Spleen (tissue), 11 donors: ENCODE measurements at regions not wholly inside any gene's neighbourhood (a gene's known extent, or its start where the extent isn't known, plus 50 kb on each side); places are given as distances from the start of the nearest gene placed in this dataset.

Experiments
- DNase-seq: peaks from one replicate; pipeline ENCODE4 v3.0.0-alpha.2; 2020
- H3K27ac ChIP-seq, 8 donors: fragments of 200-600 bp; sonication (generic) in 7 of 8; 1 replicate in 4 of 8; 2 replicates in 4 of 8; pipeline versions ENCODE4 v1.5.0 to v1.8.0; 2016 to 2021; ENCODE audit warnings: inconsistent platforms in 4 of 8, mild to moderate bottlenecking in 4 of 8, moderate library complexity in 1 of 8
- H3K27me3 ChIP-seq, 7 donors: fragments of 200-600 bp; sonication (generic) in 6 of 7; replicated peaks in 1 of 7; 1 replicate in 4 of 7; 2 replicates in 3 of 7; pipeline versions ENCODE4 v1.5.0 to v1.8.0; 2016 to 2021; ENCODE audit warnings: inconsistent platforms in 3 of 7, mild to moderate bottlenecking in 1 of 7
- H3K36me3 ChIP-seq, 6 donors: fragments of 200-600 bp; sonication (generic) in 5 of 6; 1 replicate in 4 of 6; 2 replicates in 2 of 6; pipeline versions ENCODE4 v1.5.0 to v1.8.0; 2016 to 2021; ENCODE audit warnings: inconsistent platforms in 2 of 6
- H3K4me1 ChIP-seq, 6 donors: fragments of 200-600 bp; sonication (generic) in 5 of 6; 1 replicate in 3 of 6; 2 replicates in 3 of 6; pipeline versions ENCODE4 v1.5.0 to v1.8.0; 2016 to 2021; ENCODE audit warnings: inconsistent platforms in 3 of 6
- H3K4me3 ChIP-seq, 8 donors: fragments of 200-600 bp; sonication (generic) in 7 of 8; 1 replicate in 4 of 8; 2 replicates in 4 of 8; pipeline versions ENCODE4 v1.5.0 to v1.8.0; 2016 to 2021; ENCODE audit warnings: inconsistent platforms in 4 of 8, mild to moderate bottlenecking in 4 of 8, moderate library complexity in 2 of 8
- H3K9me3 ChIP-seq, 8 donors: fragments of 200-600 bp; sonication (generic) in 7 of 8; 1 replicate in 4 of 8; 2 replicates in 4 of 8; pipeline versions ENCODE4 v1.5.0 to v1.8.0; 2016 to 2021; ENCODE audit warnings: inconsistent platforms in 4 of 8
- CTCF ChIP-seq, 11 experiments: fragments of 200-600 bp in 7 of 11; fragments of 450-650 bp in 4 of 11; sonication (generic) in 4 of 11; IDR thresholded peaks in 8 of 11; conservative IDR thresholded peaks in 3 of 11; 1 replicate in 7 of 11; 2 replicates in 4 of 11; pipeline versions ENCODE4 v1.4.0 to v1.8.0; 2016 to 2021; ENCODE audit warnings: antibody characterized with exemption in 11 of 11, inconsistent platforms in 4 of 11, mild to moderate bottlenecking in 1 of 11
- POLR2A ChIP-seq, 3 donors: fragments of 450-650 bp; IDR thresholded peaks; one replicate each; pipeline ENCODE4 v1.5.1; 2017; ENCODE audit warnings: antibody characterized with exemption in 3 of 3, mild to moderate bottlenecking in 1 of 3
- POLR2AphosphoS5 ChIP-seq, 3 donors: sonication (generic); formaldehyde crosslinking; IDR thresholded peaks; one replicate each; pipeline ENCODE4 v1.5.1; 2017; ENCODE audit warnings: antibody characterized with exemption in 3 of 3
- WGBS, 5 donors: extraction: QIAGEN DNeasy Blood & Tissue Kit in 3 of 5; methylation state at CpG; one replicate each; pipeline versions ENCODE4 v1.1.5 to v1.1.7; 2013 to 2018; 5-methylcytosine and 5-hydroxymethylcytosine counted together
- intact Hi-C: fragments of 100-400 bp; cut with DNase I; formaldehyde crosslinking; loops from one replicate; pipeline ENCODE4 v1.15.0; 2023; ENCODE audit warnings: low total_unique reads
- donor health status: healthy with polysubstance abuse.
- donor health status: DM: no; HTN: no; CAD: no; lungs with moderate emphysema.
- donor health status: DM: no; HTN: no; CAD: no.
- donor health status: Bipolar disorder and iron deficiency.
- donor health status: healthy.
- donor health status: DM: no; HTN: no; CAD: no.
- donor health status: DM: yes; HTN: yes; CAD: no.

- intact Hi-C loops, result no loop called here
- Histone ChIP-seq H3K9me3 (no peaks in the 10 kb centered on the region), H3K27ac (no peak overlapping the region), H3K36me3 (no peaks in the 10 kb centered on the region), H3K4me3 (no peak overlapping the region), H3K27me3 (peaks cover 0 to 16% (median 0%) of the 10 kb centered on the region in 7 donors), H3K4me1 (peaks cover 3 to 20% (median 9%) of the 10 kb centered on the region in 6 donors)
- TF ChIP-seq POLR2AphosphoS5 (IDR thresholded peaks at IDR 0.05) (no peak), CTCF (IDR thresholded peaks at IDR 0.05 in 8 of 11, conservative IDR thresholded peaks at IDR 0.05 in 3 of 11) (peak; percentile 19 to 83 (median 63)), POLR2A (IDR thresholded peaks at IDR 0.05) (no peak)
- peak; percentile 84 for DNase-seq
- 29 to 44% (median 34%) methylated on average over 11 of the region's 11 CpGs for WGBS, 5 donors
Observed at GRCh38 chr2:105545730-105546627, 147.1 kb upstream of the FHL2 start.

GRCh38 chr2:105544591-105545377 is 145.9 kb upstream of the FHL2 start:
- peaks cover 0 to 16% (median 0%) of the 10 kb centered on the region in 7 donors for H3K27me3 ChIP-seq
- H3K9me3 ChIP-seq, result no peaks in the 10 kb centered on the region
- H3K36me3 ChIP-seq, result no peaks in the 10 kb centered on the region
- peaks cover 3 to 20% (median 9%) of the 10 kb centered on the region in 6 donors for H3K4me1 ChIP-seq
- 81 to 91% (median 86%) methylated on average over 12 of the region's 12 CpGs for WGBS, 5 donors
- H3K4me3 ChIP-seq, result no peak overlapping the region
- intact Hi-C loops, result no loop called here
- no peak overlapping the region for H3K27ac ChIP-seq
- no peak for TF ChIP-seq CTCF (IDR thresholded peaks at IDR 0.05 in 8 of 11, conservative IDR thresholded peaks at IDR 0.05 in 3 of 11)
- no peak for TF ChIP-seq POLR2AphosphoS5 (IDR thresholded peaks at IDR 0.05)
- TF ChIP-seq POLR2A (IDR thresholded peaks at IDR 0.05), result no peak
- no peak for DNase-seq

- Histone ChIP-seq H3K4me3 (no peak overlapping the region), H3K9me3 (no peaks in the 10 kb centered on the region), H3K27ac (no peak overlapping the region), H3K36me3 (no peaks in the 10 kb centered on the region), H3K27me3 (peaks cover 0 to 21% (median 0%) of the 10 kb centered on the region in 7 donors), H3K4me1 (peaks cover 0 to 15% (median 9%) of the 10 kb centered on the region in 6 donors)
- no peak for TF ChIP-seq POLR2AphosphoS5 (IDR thresholded peaks at IDR 0.05)
- no peak for TF ChIP-seq CTCF (IDR thresholded peaks at IDR 0.05 in 8 of 11, conservative IDR thresholded peaks at IDR 0.05 in 3 of 11)
- no peak for TF ChIP-seq POLR2A (IDR thresholded peaks at IDR 0.05)
- DNase-seq, result no peak
- intact Hi-C loops, result no loop called here
- 74 to 90% (median 81%) methylated on average over 13 of the region's 13 CpGs for WGBS, 5 donors
Observed at GRCh38 chr2:105541189-105542050, 142.6 kb upstream of the FHL2 start.
